Endothelial cell (in vitro differentiated cells): ENCODE measurements at regions not wholly inside any gene's neighbourhood (a gene's known extent, or its start where the extent isn't known, plus 50 kb on each side); places are given as distances from the start of the nearest gene placed in this dataset.
"Not testable (repeated sequence)": the region's sequence is repeated elsewhere in the genome, so short reads cannot be mapped to it uniquely, and the experiment has no call there.

Experiments
- DNase-seq: peaks from one replicate; pipeline ENCODE4 v3.0.0; 2021; ENCODE audit warnings: low spot score
- H3K27ac Mint-ChIP-seq: one replicate; pipeline ENCODE4 v1.8.0; 2021; ENCODE audit warnings: mixed read lengths, inconsistent platforms; ENCODE audit not compliant: unreplicated experiment
- H3K27me3 Mint-ChIP-seq: one replicate; pipeline ENCODE4 v1.8.0; 2021; ENCODE audit warnings: mild to moderate bottlenecking, moderate library complexity, mixed read lengths, inconsistent platforms; ENCODE audit not compliant: unreplicated experiment
- H3K36me3 Mint-ChIP-seq: one replicate; pipeline ENCODE4 v1.8.0; 2021; ENCODE audit warnings: mild to moderate bottlenecking, low read depth, mixed read lengths, inconsistent platforms; ENCODE audit not compliant: unreplicated experiment
- H3K4me1 Mint-ChIP-seq: one replicate; pipeline ENCODE4 v1.8.0; 2021; ENCODE audit warnings: mild to moderate bottlenecking, mixed read lengths, inconsistent platforms; ENCODE audit not compliant: unreplicated experiment
- H3K4me3 Mint-ChIP-seq: one replicate; pipeline ENCODE4 v1.8.0; 2021; ENCODE audit warnings: mild to moderate bottlenecking, mixed read lengths, inconsistent platforms; ENCODE audit not compliant: unreplicated experiment
- H3K9me3 Mint-ChIP-seq: one replicate; pipeline ENCODE4 v1.8.0; 2021; ENCODE audit warnings: mixed read lengths, inconsistent platforms; ENCODE audit not compliant: unreplicated experiment
- TF ChIP-seq, protein P1 (sequence below): fragments of 200-600 bp; sonication (generic); IDR thresholded peaks from one replicate; pipeline ENCODE4 v1.5.0; 2021; ENCODE audit warnings: antibody characterized with exemption; ENCODE audit not compliant: unreplicated experiment

DNA sequence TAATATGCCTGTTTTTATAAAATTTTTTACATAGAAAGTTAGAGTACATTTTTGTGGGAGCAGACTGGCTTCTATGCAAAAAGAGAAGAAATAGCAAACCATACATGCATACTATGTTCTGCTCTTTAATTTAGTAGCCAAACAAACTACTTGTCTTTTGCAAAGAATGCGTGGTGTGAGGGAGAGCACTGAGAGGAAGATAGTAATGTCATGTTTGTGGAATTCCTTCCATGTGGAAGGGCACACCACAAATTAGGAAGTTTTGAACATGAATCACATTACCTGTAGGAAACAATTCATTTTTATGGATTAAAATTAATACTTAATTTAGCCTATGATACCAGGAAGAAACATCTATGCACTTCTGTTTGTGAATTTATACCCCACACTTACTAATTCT is 1529.1 kb upstream of the ADGRL3 start:
- no peaks in the 10 kb centered on the region for H3K4me1 Mint-ChIP-seq
- H3K9me3 Mint-ChIP-seq, result no peaks in the 10 kb centered on the region
- no peak for DNase-seq
- no peak overlapping the region for H3K27ac Mint-ChIP-seq
- H3K36me3 Mint-ChIP-seq, result no peaks in the 10 kb centered on the region
- no peak overlapping the region for H3K4me3 Mint-ChIP-seq
- H3K27me3 Mint-ChIP-seq, result no peaks in the 10 kb centered on the region
- TF ChIP-seq, protein P1, sequence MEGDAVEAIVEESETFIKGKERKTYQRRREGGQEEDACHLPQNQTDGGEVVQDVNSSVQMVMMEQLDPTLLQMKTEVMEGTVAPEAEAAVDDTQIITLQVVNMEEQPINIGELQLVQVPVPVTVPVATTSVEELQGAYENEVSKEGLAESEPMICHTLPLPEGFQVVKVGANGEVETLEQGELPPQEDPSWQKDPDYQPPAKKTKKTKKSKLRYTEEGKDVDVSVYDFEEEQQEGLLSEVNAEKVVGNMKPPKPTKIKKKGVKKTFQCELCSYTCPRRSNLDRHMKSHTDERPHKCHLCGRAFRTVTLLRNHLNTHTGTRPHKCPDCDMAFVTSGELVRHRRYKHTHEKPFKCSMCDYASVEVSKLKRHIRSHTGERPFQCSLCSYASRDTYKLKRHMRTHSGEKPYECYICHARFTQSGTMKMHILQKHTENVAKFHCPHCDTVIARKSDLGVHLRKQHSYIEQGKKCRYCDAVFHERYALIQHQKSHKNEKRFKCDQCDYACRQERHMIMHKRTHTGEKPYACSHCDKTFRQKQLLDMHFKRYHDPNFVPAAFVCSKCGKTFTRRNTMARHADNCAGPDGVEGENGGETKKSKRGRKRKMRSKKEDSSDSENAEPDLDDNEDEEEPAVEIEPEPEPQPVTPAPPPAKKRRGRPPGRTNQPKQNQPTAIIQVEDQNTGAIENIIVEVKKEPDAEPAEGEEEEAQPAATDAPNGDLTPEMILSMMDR, result no peak

DNA sequence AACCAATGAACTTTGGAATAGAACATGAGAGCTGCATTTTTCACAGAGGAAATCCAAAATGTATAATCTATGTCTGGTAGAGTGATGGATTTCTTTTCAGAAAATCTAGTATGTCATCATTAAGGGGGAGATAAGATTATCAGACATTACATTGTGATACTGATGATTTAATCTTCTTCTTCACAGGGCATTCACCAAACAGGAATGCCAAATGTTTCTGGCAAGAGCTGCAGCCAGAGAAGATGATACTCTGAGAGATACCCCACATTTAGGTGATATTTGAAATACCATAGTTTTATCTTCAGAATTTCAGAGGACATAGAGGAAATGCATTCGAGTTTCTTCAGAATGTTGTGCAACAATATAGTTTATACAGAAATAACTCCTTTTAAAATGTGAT is 1523.7 kb upstream of the ADGRL3 start:
- H3K4me1 Mint-ChIP-seq, result no peaks in the 10 kb centered on the region
- H3K4me3 Mint-ChIP-seq, result no peak overlapping the region
- no peaks in the 10 kb centered on the region for H3K9me3 Mint-ChIP-seq
- no peaks in the 10 kb centered on the region for H3K27me3 Mint-ChIP-seq
- H3K36me3 Mint-ChIP-seq, result no peaks in the 10 kb centered on the region
- no peak overlapping the region for H3K27ac Mint-ChIP-seq
- DNase-seq, result no peak
- TF ChIP-seq, protein P1, result no peak

- not testable (repeated sequence) for H3K27me3 Mint-ChIP-seq, H3K4me1 Mint-ChIP-seq, H3K27ac Mint-ChIP-seq, H3K4me3 Mint-ChIP-seq, DNase-seq, H3K9me3 Mint-ChIP-seq, H3K36me3 Mint-ChIP-seq
These were observed 1523.1 kb upstream of the ADGRL3 start for GRCh38 chr4:59676992-59677391.

DNA sequence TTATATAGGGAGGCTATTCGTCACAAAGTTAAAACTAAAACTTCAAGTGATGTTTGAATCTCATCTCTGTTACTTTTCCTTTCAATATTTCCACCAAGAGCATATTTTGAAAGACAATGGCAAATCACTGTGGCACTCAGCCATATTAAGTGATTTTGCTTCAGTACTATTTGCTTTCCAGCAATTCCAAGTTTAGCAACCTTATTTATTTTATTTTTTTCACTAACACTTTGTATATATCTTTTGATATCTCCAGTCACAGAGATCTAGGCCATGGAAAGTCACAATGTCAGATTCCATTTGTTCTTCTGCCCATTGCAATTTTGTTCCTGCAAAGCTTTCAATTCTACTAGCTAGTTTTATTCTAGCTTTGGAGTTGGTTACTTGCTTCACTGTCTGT is 1514.5 kb upstream of the ADGRL3 start:
- TF ChIP-seq, protein P1, result no peak
- Mint-ChIP-seq H3K9me3 (no peaks in the 10 kb centered on the region), H3K27me3 (no peaks in the 10 kb centered on the region), H3K4me3 (no peak overlapping the region), H3K4me1 (no peaks in the 10 kb centered on the region), H3K36me3 (no peaks in the 10 kb centered on the region), H3K27ac (no peak overlapping the region)
- no peak for DNase-seq

DNA sequence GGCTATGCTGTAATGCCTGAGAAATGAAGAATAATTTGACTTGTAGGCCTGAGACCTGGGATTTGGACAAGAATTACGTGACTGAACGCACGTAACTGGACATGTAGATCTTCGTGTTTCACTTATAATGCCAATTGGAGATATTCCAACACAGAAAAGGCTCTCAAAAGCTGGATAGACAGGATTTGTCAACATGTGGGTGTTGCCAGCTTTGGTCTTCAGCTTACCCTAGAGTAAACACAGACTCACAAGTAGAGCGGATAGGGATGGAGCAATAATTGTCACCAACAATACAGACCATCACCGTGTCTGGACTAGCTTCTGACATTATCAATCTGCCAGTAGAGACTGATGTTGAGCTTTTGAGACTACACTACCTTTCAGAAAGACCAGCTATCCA is 1511.0 kb upstream of the ADGRL3 start:
- H3K4me3 Mint-ChIP-seq, result no peak overlapping the region
- no peak for DNase-seq
- H3K9me3 Mint-ChIP-seq, result no peaks in the 10 kb centered on the region
- TF ChIP-seq, protein P1, result no peak
- H3K4me1 Mint-ChIP-seq, result no peaks in the 10 kb centered on the region
- no peak overlapping the region for H3K27ac Mint-ChIP-seq
- no peaks in the 10 kb centered on the region for H3K36me3 Mint-ChIP-seq
- no peaks in the 10 kb centered on the region for H3K27me3 Mint-ChIP-seq
